Mesenchymal stem cell (in vitro differentiated cells and primary cell): ENCODE measurements at regions not wholly inside any gene's neighbourhood (a gene's known extent, or its start where the extent isn't known, plus 50 kb on each side); places are given as distances from the start of the nearest gene placed in this dataset.

Experiments used
- DNase-seq: peaks from one replicate; pipeline ENCODE4 v3.0.0-alpha.2; 2013
- H2AFZ ChIP-seq: one replicate; pipeline ENCODE4 v1.6.1; 2013; ENCODE audit warnings: low read depth, mild to moderate bottlenecking, control low read depth, inconsistent platforms, low read length, moderate library complexity
- H2AK5ac ChIP-seq: 2 replicates; pipeline ENCODE4 v1.6.1; 2013; ENCODE audit warnings: low read length, moderate library complexity, mild to moderate bottlenecking, inconsistent platforms; ENCODE audit not compliant: severe bottlenecking
- H2BK120ac ChIP-seq: one replicate; pipeline ENCODE4 v1.6.1; 2013; ENCODE audit warnings: low read depth, mild to moderate bottlenecking, inconsistent platforms, low read length, moderate library complexity
- H2BK12ac ChIP-seq, 2 experiments: one replicate each; pipeline ENCODE4 v1.6.1; 2013; ENCODE audit warnings: inconsistent platforms in 2 of 2, low read length in 2 of 2, mild to moderate bottlenecking in 2 of 2, moderate library complexity in 2 of 2, control low read depth in 1 of 2
- H2BK15ac ChIP-seq: one replicate; pipeline ENCODE4 v1.6.1; 2013; ENCODE audit warnings: mild to moderate bottlenecking, low read depth, inconsistent platforms; ENCODE audit not compliant: poor library complexity, severe bottlenecking
- H2BK5ac ChIP-seq: 2 replicates; pipeline ENCODE4 v1.6.1; 2013; ENCODE audit warnings: low read depth, mild to moderate bottlenecking, low read length, control low read depth, inconsistent platforms; ENCODE audit not compliant: poor library complexity, severe bottlenecking
- H3K14ac ChIP-seq, 2 experiments: one replicate each; pipeline ENCODE4 v1.6.1; 2013; ENCODE audit warnings: inconsistent platforms in 2 of 2, low read length in 2 of 2, control low read depth in 1 of 2, mild to moderate bottlenecking in 1 of 2, moderate library complexity in 1 of 2
- H3K18ac ChIP-seq, 2 experiments: one replicate each; pipeline ENCODE4 v1.6.1; 2013; ENCODE audit warnings: inconsistent platforms in 2 of 2, low read length in 2 of 2, control low read depth in 1 of 2, low read depth in 1 of 2, mild to moderate bottlenecking in 1 of 2
- H3K23ac ChIP-seq, 2 experiments: one replicate each; pipeline ENCODE4 v1.6.1; 2013; ENCODE audit warnings: inconsistent platforms in 2 of 2, low read length in 2 of 2, mild to moderate bottlenecking in 2 of 2, moderate library complexity in 2 of 2, control low read depth in 1 of 2
- H3K27ac ChIP-seq: 2 replicates; pipeline ENCODE4 v1.5.1; 2013; ENCODE audit warnings: mild to moderate bottlenecking, moderate library complexity, low read length, control low read depth, inconsistent platforms; ENCODE audit not compliant: poor library complexity, severe bottlenecking
- H3K27me3 ChIP-seq, 2 experiments: 2 replicates each; pipeline versions ENCODE4 v1.6.1 to v1.7.0; 2013; ENCODE audit warnings: low read length in 2 of 2, mild to moderate bottlenecking in 2 of 2, moderate library complexity in 2 of 2, control low read depth in 1 of 2, inconsistent platforms in 1 of 2; ENCODE audit not compliant: control insufficient read depth in 1 of 2, insufficient read depth in 1 of 2
- H3K36me3 ChIP-seq, 2 experiments: 2 replicates each; pipeline versions ENCODE4 v1.6.1 to v1.7.0; 2013; ENCODE audit warnings: low read length in 2 of 2, control low read depth in 1 of 2, inconsistent platforms in 1 of 2, low read depth in 1 of 2, mild to moderate bottlenecking in 1 of 2; ENCODE audit not compliant: insufficient read depth in 2 of 2, control insufficient read depth in 1 of 2
- H3K4ac ChIP-seq, 2 experiments: one replicate each; pipeline ENCODE4 v1.6.1; 2013; ENCODE audit warnings: inconsistent platforms in 2 of 2, low read length in 2 of 2, mild to moderate bottlenecking in 2 of 2, moderate library complexity in 2 of 2, control low read depth in 1 of 2, low read depth in 1 of 2
- H3K4me1 ChIP-seq: 2 replicates; pipeline ENCODE4 v1.6.1; 2013; ENCODE audit warnings: low read depth, low read length, control low read depth; ENCODE audit not compliant: control insufficient read depth, insufficient read depth
- H3K4me2 ChIP-seq: 2 replicates; pipeline ENCODE4 v1.6.1; 2013; ENCODE audit warnings: low read length, mild to moderate bottlenecking, inconsistent platforms; ENCODE audit not compliant: poor library complexity, severe bottlenecking
- H3K4me3 ChIP-seq, 2 experiments: 2 replicates each; pipeline versions ENCODE4 v1.5.1 to v1.7.0; 2013; ENCODE audit warnings: low read length in 2 of 2, mild to moderate bottlenecking in 2 of 2, control low read depth in 1 of 2, low read depth in 1 of 2; ENCODE audit not compliant: insufficient read depth in 1 of 2
- H3K79me1 ChIP-seq: replicated peaks from 2 replicates; pipeline ENCODE4 v1.6.1; 2013; ENCODE audit warnings: mild to moderate bottlenecking, control low read depth, low read length, inconsistent platforms; ENCODE audit not compliant: poor library complexity, severe bottlenecking
- H3K9ac ChIP-seq: 2 replicates; pipeline ENCODE4 v1.7.0; 2013; ENCODE audit warnings: mild to moderate bottlenecking, low read length, moderate library complexity
- H3K9me3 ChIP-seq: 2 replicates; pipeline ENCODE4 v1.7.0; 2013; ENCODE audit warnings: mild to moderate bottlenecking, low read length; ENCODE audit not compliant: control insufficient read depth
- H4K8ac ChIP-seq: one replicate; pipeline ENCODE4 v1.6.1; 2013; ENCODE audit warnings: inconsistent platforms, mild to moderate bottlenecking, low read length, moderate library complexity
- H4K91ac ChIP-seq: one replicate; pipeline ENCODE4 v1.6.1; 2013; ENCODE audit warnings: mild to moderate bottlenecking, low read length, inconsistent platforms
- WGBS: methylation state at CpG from one replicate; pipeline ENCODE4 v1.1.7; 2013; ENCODE audit warnings: mixed read lengths; 5-methylcytosine and 5-hydroxymethylcytosine counted together

DNA sequence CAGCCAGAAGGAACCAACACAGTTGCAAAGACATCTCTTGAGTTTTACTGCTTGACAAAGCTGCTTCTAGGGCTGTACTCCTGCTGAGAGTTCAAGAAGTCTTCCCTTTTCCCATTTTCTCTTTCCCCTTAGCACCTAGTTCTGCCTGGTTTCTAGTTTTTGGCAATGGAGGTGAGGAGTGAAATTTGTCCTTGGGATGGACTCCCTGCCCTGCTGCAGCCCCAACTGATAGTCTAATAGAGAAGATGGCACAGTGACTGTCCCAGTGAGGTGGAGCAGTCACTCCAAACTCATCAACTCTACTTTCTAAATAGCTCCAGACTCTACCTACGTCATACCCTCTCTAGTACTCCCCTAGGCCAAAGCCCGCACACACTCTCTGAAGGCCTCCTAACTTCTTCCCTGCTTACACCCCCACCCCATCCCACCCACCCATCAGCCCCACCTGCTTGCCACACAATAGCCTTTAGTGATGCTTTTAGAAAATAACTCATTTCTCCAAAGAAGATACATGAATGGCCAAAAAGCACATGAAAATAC lies 164.4 kb downstream of the DDX1 start:
- no peak for DNase-seq
- 83% methylated on average over 2 of the region's 2 CpGs for WGBS

DNA sequence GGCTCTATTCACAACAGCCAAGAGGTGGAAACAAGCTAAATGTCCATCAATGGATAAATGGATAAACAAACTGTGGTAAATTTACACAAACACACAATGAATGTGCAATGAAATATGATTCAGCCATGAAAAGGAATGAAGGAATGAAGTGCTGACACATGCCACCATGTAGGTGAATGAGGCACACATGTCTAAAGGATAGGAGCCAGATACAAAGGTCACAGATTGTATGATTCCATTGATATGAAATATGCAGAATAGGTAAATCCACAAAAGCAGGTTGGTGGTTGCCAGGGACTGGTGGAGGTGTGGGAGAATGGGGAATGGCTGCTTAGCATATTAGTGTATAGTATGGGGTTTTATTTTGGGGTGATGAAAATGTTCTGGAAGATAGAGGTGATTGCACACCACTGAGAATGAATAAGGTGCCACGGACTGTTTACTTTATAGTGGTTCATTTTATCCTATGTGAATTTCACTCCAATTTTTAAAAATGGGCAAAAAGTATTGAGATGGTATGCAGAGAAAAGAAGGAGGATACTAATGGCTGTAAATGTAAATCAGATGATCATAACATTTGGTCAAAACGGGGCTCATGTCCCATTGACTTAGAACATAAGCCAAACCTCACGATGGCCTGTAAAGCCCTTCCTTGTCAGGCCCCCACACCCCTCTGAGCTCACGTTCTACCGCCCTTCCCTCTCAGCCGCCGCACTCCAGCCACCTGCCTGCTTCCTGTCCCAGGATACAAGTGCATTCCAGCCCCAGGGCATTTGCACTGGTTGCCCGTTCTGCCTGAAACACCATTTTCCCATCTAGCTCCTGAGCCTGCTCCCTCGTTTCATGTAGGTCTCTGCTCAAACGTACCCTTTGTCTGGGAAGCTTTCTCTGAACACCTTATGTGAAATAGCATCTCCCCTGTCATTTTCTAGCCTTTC lies 165.5 kb downstream of the DDX1 start:
- Histone ChIP-seq H4K91ac (no peak overlapping the region), H3K4me3 (no peak overlapping the region), H2BK15ac (no peak overlapping the region), H3K36me3 (no peaks in the 10 kb centered on the region), H3K27ac (no peak overlapping the region), H3K27me3 (peaks cover 7 to 16% of the 10 kb centered on the region in 2 experiments), H3K18ac (no peak overlapping the region), H3K4me1 (peaks cover 2% of the 10 kb centered on the region), H3K14ac (no peak overlapping the region), H2BK5ac (no peak overlapping the region), H3K4ac (no peak overlapping the region), H2BK12ac (no peak overlapping the region), H3K23ac (no peak overlapping the region), H3K9me3 (peaks cover 3% of the 10 kb centered on the region), H3K9ac (no peak overlapping the region), H4K8ac (no peak overlapping the region), H2AFZ (no peak overlapping the region), H3K4me2 (no peak overlapping the region), H2AK5ac (no peak overlapping the region), H2BK120ac (no peak overlapping the region), H3K79me1 (no peaks in the 10 kb centered on the region)
- 84% methylated on average over 10 of the region's 10 CpGs for WGBS
- no peak for DNase-seq

More for the DNA sequence above, 164.4 kb downstream of the DDX1 start:
- H2BK5ac ChIP-seq, result no peak overlapping the region
- no peak overlapping the region for H3K23ac ChIP-seq
- no peak overlapping the region for H3K4me3 ChIP-seq
- no peak overlapping the region for H3K4me2 ChIP-seq
- H4K8ac ChIP-seq, result no peak overlapping the region
- no peak overlapping the region for H2BK120ac ChIP-seq
- no peaks in the 10 kb centered on the region for H3K79me1 ChIP-seq
- no peaks in the 10 kb centered on the region for H3K36me3 ChIP-seq
- H2AFZ ChIP-seq, result no peak overlapping the region
- H3K4ac ChIP-seq, result no peak overlapping the region
- H2BK12ac ChIP-seq, result no peak overlapping the region
- peaks cover 2% of the 10 kb centered on the region for H3K4me1 ChIP-seq
- peaks cover 7 to 13% of the 10 kb centered on the region in 2 experiments for H3K27me3 ChIP-seq
- no peak overlapping the region for H3K27ac ChIP-seq
- H2AK5ac ChIP-seq, result no peak overlapping the region
- no peak overlapping the region for H2BK15ac ChIP-seq
- H3K14ac ChIP-seq, result no peak overlapping the region
- H3K18ac ChIP-seq, result no peak overlapping the region
- H3K9ac ChIP-seq, result no peak overlapping the region
- H4K91ac ChIP-seq, result no peak overlapping the region
- H3K9me3 ChIP-seq, result peaks cover 3% of the 10 kb centered on the region

DNA sequence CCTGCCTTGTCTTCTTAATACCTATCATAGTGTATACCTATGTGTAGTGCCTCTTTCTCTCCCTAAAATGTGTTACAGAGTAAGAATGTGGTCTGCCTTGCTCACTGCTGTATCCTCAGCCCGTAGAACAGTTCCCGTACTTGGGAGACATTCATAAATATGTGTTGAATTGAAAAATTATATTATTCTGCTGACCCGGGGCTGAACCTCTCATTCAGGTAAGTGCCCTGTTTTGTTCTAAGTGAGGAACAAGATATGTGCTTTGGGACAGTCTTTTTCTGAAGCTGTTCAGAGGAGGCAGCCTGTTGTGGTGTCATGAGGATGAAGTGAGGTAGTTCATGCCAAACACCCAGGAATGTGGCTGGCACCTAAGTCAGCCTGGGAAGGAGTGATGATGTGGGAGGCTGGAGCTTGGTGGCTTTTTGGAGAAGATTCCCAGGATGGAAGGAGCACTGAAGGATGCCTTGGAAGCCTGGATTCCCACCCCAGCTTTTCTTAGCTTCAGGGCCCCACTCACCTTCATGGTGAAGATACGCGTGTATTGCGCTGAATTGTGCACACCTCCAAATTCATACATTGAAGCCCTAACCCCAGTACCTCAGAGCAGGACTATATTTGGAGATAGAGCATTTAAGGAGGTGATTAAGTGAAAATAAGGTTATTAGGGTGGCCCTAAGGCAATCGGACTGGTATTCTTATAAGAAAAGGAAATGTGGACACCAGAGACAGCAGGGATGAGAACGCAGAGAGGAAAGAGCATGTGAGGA lies 166.3 kb downstream of the DDX1 start:
- H4K8ac ChIP-seq, result no peak overlapping the region
- no peak overlapping the region for H3K18ac ChIP-seq
- DNase-seq, result no peak
- no peak overlapping the region for H3K14ac ChIP-seq
- no peak overlapping the region for H2BK120ac ChIP-seq
- no peaks in the 10 kb centered on the region for H3K36me3 ChIP-seq
- no peak overlapping the region for H2BK5ac ChIP-seq
- WGBS, result 91% methylated on average over 5 of the region's 8 CpGs
- no peak overlapping the region for H3K4ac ChIP-seq
- no peak overlapping the region for H2AFZ ChIP-seq
- H3K9ac ChIP-seq, result no peak overlapping the region
- H3K27me3 ChIP-seq, result peaks cover 10 to 14% of the 10 kb centered on the region in 2 experiments
- peaks cover 3% of the 10 kb centered on the region for H3K9me3 ChIP-seq
- no peak overlapping the region for H3K4me2 ChIP-seq
- no peak overlapping the region for H3K4me3 ChIP-seq
- H3K27ac ChIP-seq, result no peak overlapping the region
- H4K91ac ChIP-seq, result no peak overlapping the region
- no peak overlapping the region for H3K23ac ChIP-seq
- no peaks in the 10 kb centered on the region for H3K79me1 ChIP-seq
- H2BK12ac ChIP-seq, result no peak overlapping the region
- no peak overlapping the region for H2BK15ac ChIP-seq
- H3K4me1 ChIP-seq, result peaks cover 2% of the 10 kb centered on the region
- H2AK5ac ChIP-seq, result no peak overlapping the region

DNA sequence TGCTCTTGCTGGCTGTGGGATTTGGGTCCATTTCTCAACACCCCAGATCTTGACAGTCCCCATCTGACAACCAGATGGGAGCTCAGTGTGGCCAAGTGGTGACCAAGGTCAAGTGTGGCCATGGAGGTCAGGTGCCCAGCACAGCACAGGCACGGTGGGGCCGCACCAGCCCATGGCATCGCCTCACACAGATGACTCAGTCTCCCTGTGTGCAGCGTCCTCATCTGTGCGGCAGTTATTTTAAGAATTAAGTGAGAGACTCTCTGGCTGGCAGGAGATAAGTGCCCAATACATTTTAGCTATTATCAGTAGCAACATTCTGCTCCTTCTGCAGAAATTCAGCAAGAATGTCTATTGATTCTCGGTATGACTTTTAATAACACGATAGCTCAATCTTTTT lies 167.2 kb downstream of the DDX1 start:
- Histone ChIP-seq H3K27ac (no peak overlapping the region), H3K23ac (no peak overlapping the region), H3K79me1 (no peaks in the 10 kb centered on the region), H4K8ac (no peak overlapping the region), H3K9ac (no peak overlapping the region), H3K4me2 (no peak overlapping the region), H2BK120ac (no peak overlapping the region), H3K4me3 (no peak overlapping the region), H3K27me3 (peaks cover 10 to 22% of the 10 kb centered on the region in 2 experiments), H3K9me3 (peaks cover 3% of the 10 kb centered on the region), H2BK15ac (no peak overlapping the region), H3K4ac (no peak overlapping the region), H3K14ac (no peak overlapping the region), H2BK12ac (no peak overlapping the region), H2BK5ac (no peak overlapping the region), H3K4me1 (peaks cover 2% of the 10 kb centered on the region), H3K18ac (no peak overlapping the region), H2AFZ (no peak overlapping the region), H2AK5ac (no peak overlapping the region), H4K91ac (no peak overlapping the region), H3K36me3 (no peaks in the 10 kb centered on the region)
- no peak for DNase-seq
- WGBS, result 83% methylated on average over 7 of the region's 7 CpGs
